Erythroblast (primary cell): ENCODE measurements at regions not wholly inside any gene's neighbourhood (a gene's known extent, or its start where the extent isn't known, plus 50 kb on each side); places are given as distances from the start of the nearest gene placed in this dataset.

Source experiments
- GATA1 ChIP-seq: IDR thresholded peaks from 2 replicates; pipeline ENCODE4 v1.6.1; 2011; ENCODE audit warnings: low read depth, mild to moderate bottlenecking, control low read depth, low read length, moderate library complexity
- POLR2A ChIP-seq: IDR thresholded peaks from 2 replicates; pipeline ENCODE4 v1.6.1; 2011; ENCODE audit warnings: mild to moderate bottlenecking, low read length

DNA sequence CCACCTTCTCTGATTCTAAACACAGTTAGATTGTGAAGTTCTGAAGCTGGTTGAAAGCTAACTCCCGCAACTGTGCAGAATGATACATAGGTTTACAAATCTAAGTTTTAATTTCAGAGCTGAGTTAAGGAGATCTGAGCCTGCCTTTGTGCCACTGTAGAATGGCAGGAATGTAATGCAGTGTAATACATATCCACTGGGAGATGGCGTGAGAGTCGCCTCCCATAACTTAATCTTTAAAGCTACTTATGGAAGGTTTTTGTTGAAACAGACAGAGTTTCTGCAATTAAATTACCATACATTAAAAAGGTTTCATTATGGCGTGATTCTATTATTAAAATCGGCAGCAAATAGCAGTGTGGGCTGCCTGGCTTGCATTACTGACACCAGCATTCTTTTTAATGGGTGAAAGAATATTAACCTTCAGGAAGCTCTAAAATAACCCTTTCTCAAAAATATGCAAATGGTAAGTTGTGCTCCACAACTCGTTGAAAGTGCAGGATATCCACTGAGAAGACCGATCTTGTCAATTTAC is 257.4 kb downstream of the OLFM4 start:
- no peak for TF ChIP-seq POLR2A
- no peak for TF ChIP-seq GATA1
